ENCODE measurements at regions not wholly inside any gene's neighbourhood (a gene's known extent, or its start where the extent isn't known, plus 50 kb on each side); places are given as distances from the start of the nearest gene placed in this dataset.
A peak's percentile ranks its signal among the peaks of the same experiment; 100 is the strongest.

DNA sequence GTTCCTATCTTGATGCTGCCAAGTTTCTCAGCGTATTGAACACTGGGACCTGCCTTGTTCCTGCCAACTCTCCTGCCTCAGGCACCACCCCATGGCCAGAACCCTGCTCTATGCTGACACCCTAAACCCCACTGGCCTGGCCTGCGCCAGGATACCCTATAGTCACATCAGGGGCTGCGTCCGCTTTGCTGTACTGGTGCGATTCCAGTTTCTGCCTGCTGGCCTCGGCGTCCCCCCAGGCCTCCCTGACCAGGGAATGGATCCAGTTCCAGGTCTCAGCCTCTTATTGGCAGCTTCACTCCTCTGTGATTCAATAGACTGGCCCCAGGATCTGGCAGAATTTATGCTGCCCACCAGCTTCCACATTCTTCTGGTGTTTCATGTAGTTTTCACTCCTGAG is 55.0 kb downstream of the GPR6 start:
- DNase-seq (ENCODE audit: low read depth, low spot score) = no peak

DNA sequence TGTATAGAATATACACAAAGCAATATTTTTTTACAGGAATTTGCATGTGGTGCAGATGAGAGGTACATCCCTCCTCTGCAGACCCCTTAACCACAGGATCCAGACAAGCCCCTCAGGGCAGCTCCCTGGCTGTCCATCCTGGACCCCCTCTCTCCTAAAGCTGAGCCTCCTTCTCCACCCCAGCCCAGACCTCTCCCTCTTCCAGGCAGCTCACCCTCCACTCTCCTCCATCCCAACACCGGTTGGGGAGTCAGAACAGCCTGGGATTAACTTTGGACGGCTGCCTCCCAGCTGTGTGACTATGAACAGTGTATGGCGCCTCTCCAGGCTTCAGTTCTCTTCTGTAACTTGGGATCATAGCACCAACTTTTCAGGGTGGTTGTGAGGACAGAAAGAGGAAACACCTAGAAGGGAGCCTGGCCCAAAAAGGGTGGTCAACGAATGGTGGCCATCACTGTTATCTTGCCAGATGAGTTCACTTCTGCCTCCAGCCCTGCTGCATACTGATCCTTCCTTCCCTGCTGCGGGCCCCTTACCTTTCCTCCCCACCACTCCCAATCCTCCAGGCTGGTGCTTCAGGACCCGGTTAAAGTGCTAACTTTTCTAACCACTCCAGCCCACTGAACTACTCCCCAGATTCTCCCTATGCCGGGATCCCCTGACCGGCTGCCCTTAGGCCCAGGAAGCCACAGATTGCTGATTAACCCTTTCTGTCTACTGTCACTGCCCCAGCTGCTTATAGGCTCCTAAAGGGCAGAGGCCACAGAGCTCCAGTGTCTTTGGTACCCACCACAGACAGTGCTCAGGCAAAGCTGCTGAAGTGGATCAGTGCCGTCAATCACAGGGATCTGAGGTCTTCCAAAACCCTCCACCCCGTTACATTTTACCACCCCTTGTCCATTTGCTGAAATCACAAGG is 55.9 kb downstream of the GPR6 start:
- no peak for DNase-seq (ENCODE audit: low read depth, low spot score)

DNA sequence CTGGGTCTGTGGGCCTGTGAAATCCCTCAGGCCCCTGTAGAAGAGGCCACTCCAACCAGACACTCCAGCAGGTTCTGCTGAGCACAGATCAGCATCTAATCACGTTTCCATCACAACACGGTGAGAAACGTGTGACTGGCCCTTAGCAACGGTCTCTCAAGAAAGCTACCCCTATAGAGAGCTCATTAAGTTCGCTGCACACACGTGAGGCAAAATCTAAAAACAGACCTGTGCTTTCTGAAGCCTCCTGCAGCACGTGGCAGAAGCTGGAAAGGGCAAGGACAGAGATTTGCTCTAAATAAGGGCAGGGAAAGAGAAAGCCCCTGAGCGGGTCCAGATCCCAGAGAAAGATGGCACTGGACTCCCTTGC is 56.5 kb downstream of the GPR6 start:
- no peak for DNase-seq (ENCODE audit: low read depth, low spot score)

DNA sequence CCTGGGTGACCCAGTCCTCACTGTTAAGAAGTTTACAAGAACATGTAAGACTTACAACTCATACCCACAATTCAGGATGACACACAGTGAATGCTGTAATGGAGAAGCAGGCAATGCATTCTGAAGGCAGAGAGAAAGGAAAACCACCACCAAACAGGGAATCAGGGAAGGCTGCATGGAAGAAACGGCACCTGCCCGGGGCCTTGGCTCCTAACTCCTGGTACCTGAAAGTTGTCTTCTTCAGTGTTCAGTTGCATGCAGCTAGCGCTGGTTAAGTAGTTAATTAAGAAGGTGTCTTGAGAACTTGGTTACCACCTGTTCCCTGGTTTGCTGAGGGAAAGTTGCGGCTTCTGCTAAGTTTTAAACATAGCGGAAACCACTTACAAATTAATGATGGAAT is 57.2 kb downstream of the GPR6 start:
- no peak for DNase-seq (ENCODE audit: low read depth, low spot score)

DNA sequence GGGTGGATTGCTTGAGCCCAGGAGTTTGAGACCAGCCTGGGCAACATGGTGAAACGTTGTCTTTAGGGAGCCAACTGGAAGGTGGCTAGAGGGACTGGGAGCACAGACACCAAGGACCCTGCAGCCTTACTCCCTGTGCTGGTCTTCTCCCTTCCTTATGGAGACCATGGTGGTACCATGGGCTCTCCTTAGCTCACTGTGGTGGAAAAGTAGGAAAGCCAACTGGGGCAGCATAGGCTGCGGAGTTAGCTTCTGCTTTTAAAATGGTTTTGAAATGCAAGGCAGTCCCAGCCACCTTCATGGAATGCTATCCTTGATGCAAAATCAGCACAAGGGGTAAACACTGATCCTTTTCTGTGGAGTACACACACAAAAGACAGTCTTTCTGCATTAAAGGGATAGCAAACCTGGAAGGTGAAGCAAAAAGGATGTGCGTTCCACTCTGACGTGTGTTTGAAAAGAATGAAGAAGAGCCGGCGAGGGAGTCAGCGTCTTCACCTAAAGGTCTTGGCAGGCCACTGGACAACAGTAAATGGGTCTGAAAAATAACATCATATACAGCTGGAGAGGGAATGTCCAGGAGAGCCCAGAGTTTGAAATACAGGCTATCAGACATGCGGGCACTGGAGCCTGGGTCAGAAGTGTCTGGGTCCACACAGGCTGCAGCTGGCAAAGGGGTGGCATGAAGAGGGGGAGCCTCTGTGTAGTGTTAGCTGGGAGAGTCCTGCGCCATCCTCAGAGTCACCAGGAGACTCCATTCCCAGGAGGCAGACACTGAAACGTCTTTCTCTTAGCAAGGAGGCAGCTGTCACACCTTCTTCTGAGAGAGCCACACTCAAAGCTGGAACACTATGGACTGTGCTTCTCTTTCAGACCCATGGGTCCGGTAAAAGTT is 58.5 kb downstream of the GPR6 start:
- no peak for DNase-seq (ENCODE audit: low read depth, low spot score)

DNA sequence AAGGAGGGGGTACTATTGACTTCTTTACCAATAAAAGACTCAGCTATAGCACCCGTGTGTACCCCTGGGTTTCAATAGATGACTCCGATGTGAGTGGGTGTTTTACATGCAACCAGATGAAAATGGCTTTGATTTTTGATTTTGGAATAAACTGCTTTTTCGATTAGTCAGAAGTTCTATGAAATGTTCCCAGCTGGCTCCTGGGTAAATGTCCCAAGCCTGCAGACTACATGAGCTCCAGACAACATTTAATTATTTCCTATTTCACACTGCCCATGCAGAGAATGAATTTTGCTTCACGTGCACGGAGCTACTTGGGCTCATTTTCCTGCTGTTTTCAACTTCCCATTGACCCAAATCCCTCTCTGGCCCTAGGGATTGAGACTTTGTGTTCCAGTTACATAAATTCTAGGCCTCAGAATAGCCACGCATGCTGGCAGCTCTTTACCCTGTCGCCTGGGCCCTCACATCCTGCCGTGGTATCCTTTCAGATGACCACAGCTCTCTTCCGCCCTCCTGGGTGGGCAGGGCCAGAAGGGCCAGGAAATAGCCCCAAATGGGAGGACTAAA is 59.7 kb downstream of the GPR6 start:
- no peak for DNase-seq (ENCODE audit: low read depth, low spot score)

DNA sequence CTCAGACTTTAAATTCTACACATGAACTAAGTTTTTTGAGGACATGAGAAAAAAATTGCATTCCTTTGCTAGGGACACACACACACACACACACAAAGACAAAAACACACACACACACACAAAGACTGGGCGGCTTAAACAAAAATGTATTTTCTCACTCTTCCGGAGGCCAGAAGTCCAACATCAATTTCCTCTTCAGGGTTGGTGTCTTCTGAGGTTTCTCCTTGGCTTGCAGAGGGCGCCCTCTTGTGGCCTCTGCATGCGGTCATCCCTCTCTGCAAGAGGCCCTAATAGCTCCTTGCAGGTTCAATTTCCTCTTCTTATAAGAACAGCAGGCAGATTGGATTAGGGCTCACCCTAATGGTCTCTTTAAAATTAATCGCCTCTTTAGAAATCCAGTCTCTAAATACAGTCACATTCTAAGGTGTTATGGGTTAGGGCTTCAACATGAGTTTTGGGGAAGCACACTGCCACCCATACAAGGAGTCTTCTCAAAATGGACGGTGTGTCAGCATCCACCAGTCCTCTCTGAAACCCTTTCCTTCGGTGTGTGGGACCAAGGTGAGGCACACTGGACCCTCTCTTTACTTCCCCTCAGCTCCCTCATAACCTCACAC is 61.4 kb downstream of the GPR6 start:
- DNase-seq (ENCODE audit: low read depth, low spot score) = peak; percentile 68

DNA sequence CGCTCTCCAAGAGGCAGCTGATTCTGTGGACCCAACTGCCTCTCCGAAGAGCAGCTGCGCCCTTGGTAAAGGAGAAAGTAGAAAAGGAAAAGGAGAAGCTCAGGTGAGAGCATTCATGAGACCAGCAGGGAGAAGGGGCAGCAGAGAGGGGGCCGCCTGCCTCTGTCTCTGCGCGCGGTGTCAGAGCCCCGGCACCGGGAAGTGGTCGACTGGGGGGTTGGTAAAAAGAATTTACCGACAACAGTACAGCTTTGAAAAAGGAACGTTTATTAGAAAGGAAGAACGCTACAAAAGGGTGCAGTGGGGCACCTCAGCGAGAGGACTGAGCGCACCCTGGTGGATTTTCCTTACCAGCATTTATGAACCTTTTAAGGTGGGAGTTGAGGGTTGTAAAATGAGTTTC is 61.9 kb downstream of the GPR6 start:
- DNase-seq (ENCODE audit: low read depth, low spot score) = no peak

DNA sequence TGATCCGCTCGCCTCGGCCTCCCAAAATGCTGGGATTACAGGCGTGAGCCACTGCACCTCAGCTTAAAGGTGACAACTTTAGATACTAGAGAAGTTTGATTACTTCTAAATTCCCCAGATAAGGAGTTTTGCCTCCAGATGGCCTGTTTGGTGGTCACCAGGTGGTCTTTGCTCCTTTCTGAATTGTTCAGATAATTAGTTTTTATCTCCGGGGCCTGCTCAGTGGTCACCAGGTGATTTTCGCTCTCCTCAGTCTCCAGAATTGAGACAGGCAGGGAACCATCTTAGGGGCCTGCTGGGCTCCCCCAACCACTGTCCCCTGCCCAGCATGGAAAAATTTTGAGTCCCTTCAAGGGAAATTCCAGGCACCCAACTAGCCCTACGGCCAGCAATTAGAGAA is 62.6 kb downstream of the GPR6 start:
- DNase-seq (ENCODE audit: low read depth, low spot score) = no peak

DNA sequence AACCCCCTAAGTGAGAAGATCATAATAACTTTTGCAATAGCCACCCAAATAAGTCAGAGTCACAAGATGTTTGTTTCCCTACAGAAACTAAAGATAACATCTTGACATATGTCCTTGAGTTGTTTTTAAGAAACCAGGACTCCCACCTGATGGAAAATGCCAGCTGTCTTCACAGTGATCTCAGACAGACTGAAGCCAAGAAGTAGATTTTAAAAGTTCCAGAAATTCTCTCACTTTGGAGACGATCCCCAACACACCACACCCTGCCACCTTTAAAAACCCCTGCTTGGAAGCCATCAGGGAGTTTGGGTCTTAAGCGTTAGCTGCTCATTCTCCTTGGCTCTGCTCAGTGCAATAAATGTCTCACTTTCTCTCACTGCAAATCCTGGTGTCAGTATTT is 63.0 kb downstream of the GPR6 start:
- DNase-seq (ENCODE audit: low read depth, low spot score) = no peak

DNA sequence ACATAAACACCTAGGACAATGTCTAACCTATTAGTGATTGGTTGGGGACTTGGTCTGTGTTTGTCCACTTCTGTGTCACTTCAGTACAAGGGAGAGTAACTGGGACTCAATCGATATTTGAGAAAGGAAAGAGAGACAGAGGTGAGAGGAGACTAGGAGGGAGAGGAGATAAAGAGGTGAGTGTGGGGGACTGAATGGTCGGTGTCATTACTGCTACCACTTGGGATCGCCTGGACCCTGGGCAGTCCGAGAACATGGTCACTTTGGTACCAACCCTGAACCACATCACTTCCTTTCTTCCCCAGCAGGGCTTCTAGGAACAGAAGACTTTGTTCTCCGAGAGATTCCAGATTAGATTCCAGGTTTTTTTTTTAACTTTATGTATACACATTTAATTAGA is 63.7 kb downstream of the GPR6 start:
- DNase-seq (ENCODE audit: low read depth, low spot score) = no peak

DNA sequence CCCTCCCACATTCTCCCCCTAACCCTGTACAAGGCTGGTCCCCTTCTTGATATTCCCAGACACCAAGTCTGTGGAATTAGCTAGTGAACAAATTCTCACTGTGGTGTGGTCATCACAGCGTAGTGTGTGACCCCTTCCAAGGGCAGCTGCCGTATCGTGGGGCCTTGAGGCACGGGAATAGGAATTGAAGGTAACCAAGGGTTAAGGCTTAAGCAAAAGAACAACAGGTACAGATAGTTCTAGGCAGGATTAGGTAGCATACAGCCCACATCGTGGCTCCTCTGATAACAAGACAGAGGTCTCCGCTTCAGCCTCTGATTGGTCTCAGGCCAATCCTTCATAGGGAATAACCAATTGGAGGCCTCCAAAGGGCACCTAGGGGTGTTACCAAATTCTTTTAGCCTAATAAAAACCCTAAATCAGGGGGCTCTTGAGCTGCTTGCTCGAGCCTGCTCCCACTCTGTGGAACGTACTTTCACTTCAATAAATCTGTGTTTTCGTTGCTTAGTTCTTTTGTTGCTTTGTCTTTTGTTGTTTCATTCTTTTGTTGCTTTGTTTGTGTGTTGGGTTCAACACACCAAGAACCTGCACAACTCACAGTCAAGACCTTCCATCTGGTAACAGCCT is 64.7 kb downstream of the GPR6 start:
- DNase-seq (ENCODE audit: low read depth, low spot score) = no peak

DNA sequence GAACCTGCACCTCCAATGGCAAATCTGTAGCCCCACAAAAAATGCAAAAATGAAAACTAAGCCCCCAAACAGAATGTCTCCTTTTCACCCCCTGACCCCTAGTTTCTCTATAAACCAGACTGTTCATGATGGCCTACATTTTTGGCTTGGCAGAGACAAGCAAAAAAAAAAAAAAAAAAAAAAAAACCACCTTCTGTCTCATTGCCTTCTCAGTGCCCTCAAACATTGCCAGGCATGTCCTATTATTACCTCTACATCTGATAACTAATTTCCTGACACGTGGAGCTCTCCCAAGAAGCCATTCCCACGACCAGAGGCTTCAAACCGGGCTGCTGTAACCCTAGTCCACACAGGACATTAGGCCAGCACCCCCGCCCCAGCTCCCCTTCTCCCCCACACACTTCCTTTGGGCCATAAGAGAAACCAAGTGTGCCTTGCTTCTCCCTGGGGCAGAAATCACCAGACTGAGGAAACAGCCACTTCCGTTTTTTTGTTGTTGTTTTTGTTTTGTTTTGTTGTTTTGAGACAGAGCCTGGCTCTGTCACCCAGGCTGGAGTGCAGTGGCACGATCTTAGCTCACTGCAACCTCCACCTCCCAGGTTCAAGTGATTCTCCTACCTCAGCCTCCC is 65.4 kb downstream of the GPR6 start:
- no peak for DNase-seq (ENCODE audit: low read depth, low spot score)

DNA sequence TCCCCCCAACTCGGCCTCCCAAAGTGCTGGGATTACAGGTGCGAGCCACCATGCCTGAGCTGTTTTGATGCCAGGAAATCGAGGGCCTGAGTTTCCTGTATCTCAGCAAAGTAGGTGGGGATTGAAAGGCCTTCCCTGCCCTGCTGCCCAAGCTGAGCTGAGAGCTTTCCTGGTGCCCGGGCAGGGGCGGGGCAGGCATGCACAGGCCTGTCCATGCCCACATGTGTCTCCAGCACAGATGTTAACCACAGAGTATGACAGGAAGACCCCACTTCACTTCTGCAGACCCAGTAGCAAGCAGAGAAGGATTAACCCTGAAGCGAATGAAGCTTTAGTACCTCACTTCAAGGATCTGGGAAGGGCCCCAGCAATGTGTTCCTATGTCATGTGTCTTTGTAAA is 66.0 kb downstream of the GPR6 start:
- no peak for DNase-seq (ENCODE audit: low read depth, low spot score)

DNA sequence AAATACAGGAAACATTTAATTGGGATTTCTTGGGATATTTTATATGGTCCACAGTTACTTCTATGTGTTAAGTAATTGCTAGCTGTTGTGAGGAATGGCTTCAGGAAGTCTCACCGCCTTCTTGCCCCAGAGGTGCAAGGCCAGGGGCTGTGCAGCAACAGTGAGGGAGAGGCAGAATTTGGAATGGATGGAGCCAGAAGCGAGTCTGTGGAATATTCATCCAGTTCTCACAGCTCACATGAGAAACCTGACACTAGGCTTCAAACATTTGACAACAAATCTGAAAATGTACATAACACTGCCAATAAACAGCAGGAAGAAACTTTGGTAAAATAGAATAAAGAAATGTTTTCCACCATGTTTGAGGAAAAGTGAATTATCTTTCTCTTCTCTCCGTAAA is 66.5 kb downstream of the GPR6 start:
- DNase-seq (ENCODE audit: low read depth, low spot score) = no peak

DNA sequence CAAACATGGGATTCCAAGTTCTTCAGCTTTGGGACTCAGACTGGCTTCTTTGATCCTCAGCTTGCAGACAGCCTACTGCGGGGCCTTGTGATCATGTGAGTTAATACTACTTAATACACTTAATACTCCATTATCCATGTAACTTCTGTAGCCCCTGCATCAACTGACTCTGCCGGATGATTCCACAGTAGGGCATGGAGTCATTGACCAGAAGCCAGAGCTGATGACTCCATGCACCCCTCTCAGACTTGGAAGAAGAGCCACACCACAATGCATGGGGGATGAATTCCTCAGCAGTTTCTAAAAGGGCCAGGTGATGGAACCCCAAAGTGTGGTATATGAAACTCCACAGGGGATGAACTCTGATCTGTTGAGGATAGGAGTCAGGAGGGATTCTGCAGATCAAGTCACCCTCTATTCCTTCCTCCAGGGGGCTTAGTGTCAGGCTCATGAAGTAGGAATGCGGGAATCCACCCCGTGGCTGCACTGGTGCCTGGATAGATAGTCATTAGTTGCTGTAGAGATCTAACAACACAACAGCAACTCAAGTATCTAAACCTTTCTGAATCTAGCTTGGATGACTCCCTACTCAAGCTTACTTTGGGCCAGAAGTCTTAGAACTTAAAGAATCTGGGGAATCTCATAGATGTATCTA is 70.2 kb downstream of the GPR6 start:
- no peak for DNase-seq (ENCODE audit: low read depth, low spot score)

DNA sequence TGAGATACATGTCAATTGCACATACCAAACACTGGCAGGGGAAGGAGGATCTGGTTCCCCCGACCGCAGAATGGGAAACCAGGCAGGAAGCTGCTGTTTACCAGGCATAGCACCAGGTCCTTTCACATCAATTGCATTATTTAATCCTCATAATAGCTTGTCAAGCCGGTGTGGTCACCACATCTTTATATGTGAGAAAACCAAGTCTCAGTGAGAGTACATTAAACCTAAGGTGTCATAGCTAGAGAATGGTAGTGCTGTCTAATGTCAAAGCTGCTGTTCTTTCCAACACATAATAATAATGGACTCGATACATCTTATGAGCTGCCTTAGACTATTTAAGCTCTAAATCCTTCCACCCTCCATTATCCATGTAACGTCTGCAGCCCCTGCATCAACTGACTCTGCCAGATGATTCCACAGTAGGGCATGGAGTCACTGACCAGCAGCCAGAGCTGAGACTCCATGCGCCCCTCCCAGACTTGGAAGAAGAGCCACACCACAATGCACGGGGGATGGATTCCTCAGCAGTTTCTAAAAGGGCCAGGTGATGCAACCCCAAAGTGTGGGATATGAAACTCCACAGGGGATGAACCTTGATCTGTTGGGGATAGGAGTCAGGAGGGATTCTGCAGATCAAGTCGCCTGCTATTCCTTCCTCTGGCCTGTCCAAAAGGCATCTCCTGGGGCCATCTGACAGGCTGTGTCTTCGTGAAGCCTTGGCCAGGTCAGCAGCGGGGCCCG is 71.8 kb downstream of the GPR6 start:
- DNase-seq (ENCODE audit: low read depth, low spot score) = no peak
